ENCODE measurements at regions not wholly inside any gene's neighbourhood (a gene's known extent, or its start where the extent isn't known, plus 50 kb on each side); places are given as distances from the start of the nearest gene placed in this dataset.

- TF ChIP-seq RAD21 (IDR thresholded peaks at IDR 0.05; ENCODE audit: low read depth), result no peak
- TF ChIP-seq CEBPB (IDR thresholded peaks at IDR 0.05), result no peak
- no peak for TF ChIP-seq ZBTB7A (IDR thresholded peaks at IDR 0.05; ENCODE audit: low read depth)
- no peak for TF ChIP-seq NFIC (IDR thresholded peaks at IDR 0.05)
- TF ChIP-seq FOXM1 (IDR thresholded peaks at IDR 0.05; ENCODE audit: borderline replicate concordance, low read depth), result no peak
- TF ChIP-seq USF1 (IDR thresholded peaks at IDR 0.05), result no peak
- no peak for TF ChIP-seq TCF12 (IDR thresholded peaks at IDR 0.05; ENCODE audit: low read depth)
- TF ChIP-seq EGR1 (IDR thresholded peaks at IDR 0.05), result no peak
- TF ChIP-seq EP300 (IDR thresholded peaks at IDR 0.05; ENCODE audit: borderline replicate concordance), result no peak
- no peak for TF ChIP-seq TEAD4 (IDR thresholded peaks at IDR 0.05)
- TF ChIP-seq REST (IDR thresholded peaks at IDR 0.05; ENCODE audit: low read depth), result no peak
- no peak for TF ChIP-seq TAF1 (IDR thresholded peaks at IDR 0.05; ENCODE audit: low read depth)
- no peak for TF ChIP-seq MAX (IDR thresholded peaks at IDR 0.05)
- TF ChIP-seq CREB1 (IDR thresholded peaks at IDR 0.05; ENCODE audit: low read depth), result no peak
- no peak for TF ChIP-seq YY1 (IDR thresholded peaks at IDR 0.05; ENCODE audit: low read depth)
Observed at GRCh38 chr1:5733596-5733995, 258.6 kb downstream of the NPHP4 start.

GRCh38 chr1:5731110-5731423 is 261.2 kb downstream of the NPHP4 start:
- TF ChIP-seq EP300 (IDR thresholded peaks at IDR 0.05; ENCODE audit: borderline replicate concordance) (no peak), EGR1 (IDR thresholded peaks at IDR 0.05) (no peak), TAF1 (IDR thresholded peaks at IDR 0.05; ENCODE audit: low read depth) (no peak), USF1 (IDR thresholded peaks at IDR 0.05) (no peak), YY1 (IDR thresholded peaks at IDR 0.05; ENCODE audit: low read depth) (no peak), MAX (IDR thresholded peaks at IDR 0.05) (no peak), TCF12 (IDR thresholded peaks at IDR 0.05; ENCODE audit: low read depth) (no peak), FOXM1 (IDR thresholded peaks at IDR 0.05; ENCODE audit: borderline replicate concordance, low read depth) (no peak), ZBTB7A (IDR thresholded peaks at IDR 0.05; ENCODE audit: low read depth) (no peak), CREB1 (IDR thresholded peaks at IDR 0.05; ENCODE audit: low read depth) (no peak), CEBPB (IDR thresholded peaks at IDR 0.05) (no peak), TEAD4 (IDR thresholded peaks at IDR 0.05) (no peak), NFIC (IDR thresholded peaks at IDR 0.05) (no peak), REST (IDR thresholded peaks at IDR 0.05; ENCODE audit: low read depth) (no peak)

- no peak for TF ChIP-seq REST (IDR thresholded peaks at IDR 0.05; ENCODE audit: low read depth)
- TF ChIP-seq MAX (IDR thresholded peaks at IDR 0.05), result no peak
- TF ChIP-seq TAF1 (IDR thresholded peaks at IDR 0.05; ENCODE audit: low read depth), result no peak
- no peak for TF ChIP-seq TEAD4 (IDR thresholded peaks at IDR 0.05)
- TF ChIP-seq ZBTB7A (IDR thresholded peaks at IDR 0.05; ENCODE audit: low read depth), result no peak
- TF ChIP-seq RAD21 (IDR thresholded peaks at IDR 0.05; ENCODE audit: low read depth), result no peak
- no peak for TF ChIP-seq TCF12 (IDR thresholded peaks at IDR 0.05; ENCODE audit: low read depth)
- TF ChIP-seq CREB1 (IDR thresholded peaks at IDR 0.05; ENCODE audit: low read depth), result no peak
- no peak for TF ChIP-seq YY1 (IDR thresholded peaks at IDR 0.05; ENCODE audit: low read depth)
Observed at GRCh38 chr1:5730272-5731109, 261.7 kb downstream of the NPHP4 start.

GRCh38 chr1:5729636-5730145 is 262.5 kb downstream of the NPHP4 start:
- TF ChIP-seq YY1 (IDR thresholded peaks at IDR 0.05; ENCODE audit: low read depth) (no peak), MAX (IDR thresholded peaks at IDR 0.05) (no peak), TEAD4 (IDR thresholded peaks at IDR 0.05) (no peak), TCF12 (IDR thresholded peaks at IDR 0.05; ENCODE audit: low read depth) (no peak)

All from Ishikawa (cell line).